ENCODE measurements at regions not wholly inside any gene's neighbourhood (a gene's known extent, or its start where the extent isn't known, plus 50 kb on each side); places are given as distances from the start of the nearest gene placed in this dataset.

GRCh38 chr1:81664341-81664740 lies 136.4 kb upstream of the ADGRL2 start:
- TF ChIP-seq CTCF (IDR thresholded peaks at IDR 0.05), result no peak
- TF ChIP-seq EP300 (IDR thresholded peaks at IDR 0.05), result no peak
- TF ChIP-seq POLR2A (IDR thresholded peaks at IDR 0.05), result no peak
- TF ChIP-seq POLR2AphosphoS5 (IDR thresholded peaks at IDR 0.05), result no peak

Data from sigmoid colon (tissue), 4 donors.